Central memory CD8-positive, alpha-beta T cell (primary cell): ENCODE measurements at regions not wholly inside any gene's neighbourhood (a gene's known extent, or its start where the extent isn't known, plus 50 kb on each side); places are given as distances from the start of the nearest gene placed in this dataset.

Experiments
- ATAC-seq: fragments of 150-1000 bp; cut with Tn5 transposase; replicated peaks from 2 replicates; pipeline ENCODE4 v1.10.0; 2022; ENCODE audit warnings: mild to moderate bottlenecking, moderate FRiP score, moderate number of reproducible peaks; ENCODE audit not compliant: poor library complexity, severe bottlenecking; ENCODE audit errors: extremely low read depth
- DNase-seq, 2 donors: peaks; one replicate each; pipeline ENCODE4 v3.0.0; 2021; ENCODE audit warnings: low spot score in 2 of 2
- H3K27ac Mint-ChIP-seq: one replicate; pipeline ENCODE4 v1.8.0; 2022; ENCODE audit warnings: low read depth, mild to moderate bottlenecking, moderate library complexity, mixed read lengths
- H3K27me3 Mint-ChIP-seq: one replicate; pipeline ENCODE4 v1.8.0; 2022; ENCODE audit warnings: mixed read lengths
- H3K36me3 Mint-ChIP-seq: one replicate; pipeline ENCODE4 v1.8.0; 2022; ENCODE audit warnings: mild to moderate bottlenecking, moderate library complexity, mixed read lengths; ENCODE audit not compliant: insufficient read depth
- H3K4me1 Mint-ChIP-seq: one replicate; pipeline ENCODE4 v1.8.0; 2022; ENCODE audit warnings: mixed read lengths
- H3K4me3 Mint-ChIP-seq: one replicate; pipeline ENCODE4 v1.8.0; 2022; ENCODE audit warnings: mild to moderate bottlenecking, moderate library complexity, mixed read lengths
- H3K9me3 Mint-ChIP-seq: one replicate; pipeline ENCODE4 v1.8.0; 2022; ENCODE audit warnings: mixed read lengths

DNA sequence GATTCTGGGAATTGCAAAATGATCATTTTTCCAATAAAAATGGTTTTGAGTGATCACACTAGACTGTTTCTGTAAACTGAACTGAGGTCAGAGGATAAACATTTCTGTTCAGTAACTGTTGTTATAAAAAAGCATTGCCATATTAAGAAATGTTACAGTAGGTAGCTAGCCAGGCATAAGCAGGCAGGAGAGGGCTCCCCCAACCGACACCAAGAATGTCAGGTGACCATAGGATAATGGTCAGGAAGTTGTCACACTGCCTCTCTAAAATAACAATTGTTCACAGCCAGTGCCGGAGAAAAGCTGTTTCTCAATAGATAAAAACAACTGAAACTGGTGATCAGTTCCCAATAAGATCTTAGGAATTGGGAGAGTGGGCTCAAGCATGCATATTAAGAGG is 306.2 kb upstream of the SLIT2 start:
- no peaks in the 10 kb centered on the region for H3K4me1 Mint-ChIP-seq
- no peaks in the 10 kb centered on the region for H3K27me3 Mint-ChIP-seq
- DNase-seq (no peak), ATAC-seq (no peak)
- H3K36me3 Mint-ChIP-seq = no peaks in the 10 kb centered on the region
- no peak overlapping the region for H3K4me3 Mint-ChIP-seq
- H3K9me3 Mint-ChIP-seq = peaks cover 31% of the 10 kb centered on the region
- H3K27ac Mint-ChIP-seq = no peak overlapping the region

DNA sequence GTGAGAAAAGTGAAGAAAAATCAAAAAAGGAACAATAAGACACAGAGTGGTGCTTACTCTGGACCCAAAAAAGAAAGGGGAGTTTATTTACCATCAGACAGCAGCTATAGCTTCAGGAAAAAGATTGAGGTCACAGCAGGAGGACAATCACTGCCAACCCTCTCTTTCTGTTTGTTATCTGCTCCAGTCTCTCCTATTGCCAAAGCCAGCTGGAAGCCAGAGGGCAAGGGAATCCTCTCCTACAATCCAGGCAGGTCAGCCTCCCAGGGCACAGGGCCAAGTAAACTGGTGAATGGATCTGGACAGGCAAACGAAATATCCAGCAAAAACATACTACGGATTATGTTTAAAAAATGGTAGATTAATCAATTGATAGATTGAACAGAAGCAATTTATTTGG is 306.9 kb upstream of the SLIT2 start:
- Mint-ChIP-seq H3K9me3 (peaks cover 33% of the 10 kb centered on the region), H3K36me3 (no peaks in the 10 kb centered on the region), H3K27me3 (no peaks in the 10 kb centered on the region), H3K27ac (no peak overlapping the region), H3K4me3 (no peak overlapping the region), H3K4me1 (no peaks in the 10 kb centered on the region)
- no peak for DNase-seq
- ATAC-seq = no peak

DNA sequence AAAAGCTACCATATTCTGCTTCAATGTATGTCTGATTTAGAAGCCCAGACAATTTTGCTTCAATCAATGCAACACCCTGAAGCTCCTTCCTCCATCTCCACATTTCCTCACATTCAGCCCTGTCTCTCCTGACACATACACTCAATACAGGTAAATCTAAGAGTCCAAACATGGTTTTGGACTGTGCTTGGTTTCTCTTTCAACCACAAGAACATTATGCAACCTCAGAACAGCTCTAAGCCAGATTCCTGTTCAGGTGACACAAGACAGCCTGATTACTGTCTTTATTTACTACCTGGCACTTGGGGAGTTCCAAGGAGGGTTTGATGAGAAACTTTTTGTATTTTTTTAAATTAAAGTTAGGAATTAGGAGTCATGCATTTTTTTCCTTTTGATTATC is 307.5 kb upstream of the SLIT2 start:
- Mint-ChIP-seq H3K9me3 (peaks cover 33% of the 10 kb centered on the region), H3K27me3 (no peaks in the 10 kb centered on the region), H3K27ac (no peak overlapping the region), H3K36me3 (no peaks in the 10 kb centered on the region), H3K4me1 (no peaks in the 10 kb centered on the region), H3K4me3 (no peak overlapping the region)
- no peak for ATAC-seq
- DNase-seq = no peak

DNA sequence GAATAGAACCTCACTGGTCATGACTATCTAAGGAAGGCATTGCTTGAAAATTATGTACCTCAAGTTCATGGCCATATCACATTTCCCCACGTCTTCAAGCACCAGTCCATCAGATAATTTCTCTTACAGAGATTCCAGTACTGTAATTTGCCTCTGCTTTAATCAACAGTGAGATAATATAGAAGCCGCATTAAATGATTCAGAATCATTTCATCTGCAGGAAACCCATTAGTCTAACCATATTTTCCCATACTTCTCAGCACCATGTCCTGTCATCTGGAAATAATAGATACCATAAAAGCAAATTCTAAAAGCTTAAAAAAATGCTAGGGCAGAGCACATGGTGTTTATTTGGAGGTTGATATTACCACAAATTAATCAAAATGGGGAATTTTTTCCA is 310.3 kb upstream of the SLIT2 start:
- DNase-seq = no peak
- Mint-ChIP-seq H3K4me3 (no peak overlapping the region), H3K27me3 (no peaks in the 10 kb centered on the region), H3K4me1 (no peaks in the 10 kb centered on the region), H3K27ac (no peak overlapping the region), H3K36me3 (no peaks in the 10 kb centered on the region), H3K9me3 (peaks cover 16% of the 10 kb centered on the region)
- ATAC-seq = no peak

DNA sequence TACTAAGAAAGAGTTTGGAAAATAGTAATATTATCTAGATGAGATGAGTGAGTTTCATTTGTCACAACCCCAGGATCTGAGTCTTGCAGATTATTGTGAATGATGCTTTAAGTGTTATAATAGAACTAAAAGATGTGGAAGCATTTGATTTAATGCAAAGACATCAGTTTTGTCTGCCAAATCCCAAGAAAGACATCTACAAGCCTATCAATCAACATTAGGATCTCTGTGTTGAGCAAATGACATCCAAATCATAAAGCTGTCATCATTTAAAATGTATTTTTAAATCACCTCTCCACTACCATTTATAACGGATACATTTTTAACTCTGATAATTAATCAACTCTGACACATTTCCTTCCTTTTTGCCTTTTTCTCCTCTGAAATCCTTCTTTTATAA is 310.8 kb upstream of the SLIT2 start:
- Mint-ChIP-seq H3K27ac (no peak overlapping the region), H3K36me3 (no peaks in the 10 kb centered on the region), H3K9me3 (peaks cover 16% of the 10 kb centered on the region), H3K4me3 (no peak overlapping the region), H3K27me3 (no peaks in the 10 kb centered on the region), H3K4me1 (no peaks in the 10 kb centered on the region)
- ATAC-seq (no peak), DNase-seq (no peak)

DNA sequence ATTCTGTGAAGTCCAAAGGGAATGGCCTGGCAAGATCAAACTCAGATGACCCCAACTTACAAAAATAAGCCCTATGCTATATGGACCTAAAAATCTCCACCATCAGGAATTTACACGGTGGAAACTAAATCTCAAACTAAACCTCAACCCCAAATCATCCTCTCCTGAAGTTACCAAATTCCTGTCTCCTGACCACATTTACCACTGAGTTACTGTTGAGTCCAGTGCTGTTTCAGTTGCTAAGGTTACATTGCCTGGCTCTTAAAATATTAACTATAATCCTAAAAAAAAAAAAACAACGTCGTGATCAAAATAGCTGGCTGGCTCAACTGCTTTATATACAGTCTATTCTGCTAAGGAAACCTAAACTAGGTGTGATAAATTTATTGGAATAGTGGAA is 315.2 kb upstream of the SLIT2 start:
- Mint-ChIP-seq H3K27ac (no peak overlapping the region), H3K36me3 (no peaks in the 10 kb centered on the region), H3K4me3 (no peak overlapping the region), H3K9me3 (peaks cover 17% of the 10 kb centered on the region), H3K4me1 (no peaks in the 10 kb centered on the region), H3K27me3 (no peaks in the 10 kb centered on the region)
- DNase-seq = no peak
- no peak for ATAC-seq

DNA sequence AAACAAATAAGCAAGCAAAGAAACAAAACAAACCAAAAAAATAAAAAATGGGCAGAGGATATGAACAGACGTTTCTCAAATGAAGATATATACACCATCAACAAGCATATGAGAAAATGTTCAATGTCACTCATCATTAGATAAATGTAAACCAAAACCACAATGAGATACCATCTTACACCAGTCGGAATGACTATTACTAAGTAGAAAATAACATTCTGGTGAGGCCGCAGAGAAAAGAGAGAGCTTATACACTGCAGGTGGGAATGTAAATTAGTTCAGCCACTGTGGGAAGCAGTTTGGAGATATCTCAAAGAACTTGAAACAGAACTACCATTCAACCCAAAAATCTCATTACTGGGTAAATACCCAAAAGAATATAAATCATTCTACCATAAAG is 321.0 kb upstream of the SLIT2 start:
- Mint-ChIP-seq H3K9me3 (peaks cover 28% of the 10 kb centered on the region), H3K27ac (no peak overlapping the region), H3K4me1 (no peaks in the 10 kb centered on the region), H3K27me3 (no peaks in the 10 kb centered on the region), H3K36me3 (peaks cover 2% of the 10 kb centered on the region), H3K4me3 (no peak overlapping the region)
- ATAC-seq (no peak), DNase-seq (no peak)

DNA sequence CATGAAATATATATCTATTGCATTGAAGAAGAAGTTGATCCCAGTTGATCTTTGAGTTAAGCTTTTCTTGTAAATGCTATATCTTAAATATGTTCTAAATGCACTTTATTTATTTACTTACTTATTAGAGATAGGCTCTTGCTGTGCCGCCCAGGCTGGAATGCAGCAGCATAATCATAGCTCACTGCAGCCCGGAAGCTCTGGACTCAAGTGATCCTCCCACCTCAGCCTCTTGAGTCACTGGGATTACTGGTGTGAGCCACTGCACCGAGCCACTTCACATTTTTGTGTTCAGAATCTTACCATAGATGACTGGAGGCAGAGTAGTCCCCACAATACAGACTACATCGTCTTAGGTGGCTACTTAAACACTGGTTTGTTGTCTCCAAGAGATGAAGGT is 324.3 kb upstream of the SLIT2 start:
- no peaks in the 10 kb centered on the region for H3K4me1 Mint-ChIP-seq
- no peak for ATAC-seq
- no peak overlapping the region for H3K4me3 Mint-ChIP-seq
- DNase-seq = no peak
- H3K36me3 Mint-ChIP-seq = peaks cover 2% of the 10 kb centered on the region
- peaks cover 23% of the 10 kb centered on the region for H3K9me3 Mint-ChIP-seq
- no peak overlapping the region for H3K27ac Mint-ChIP-seq
- no peaks in the 10 kb centered on the region for H3K27me3 Mint-ChIP-seq

DNA sequence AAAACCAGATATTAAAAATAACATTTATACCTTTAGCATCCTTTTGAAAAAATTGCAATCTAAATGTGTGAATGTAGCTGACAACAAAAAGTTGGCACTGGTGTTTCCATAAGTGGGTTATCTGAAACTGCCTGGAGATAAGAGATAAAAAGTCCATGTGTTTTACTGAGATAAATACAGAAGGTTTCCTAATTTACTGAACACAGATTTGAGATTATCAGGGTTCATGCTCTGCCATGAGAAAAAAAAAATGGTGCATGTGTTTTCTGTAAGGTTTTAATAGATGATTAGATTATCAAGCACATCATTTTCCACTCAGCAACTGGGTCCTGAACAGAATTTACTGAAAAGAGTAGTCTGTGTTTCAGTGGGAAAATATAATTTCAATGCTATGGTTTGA is 326.2 kb upstream of the SLIT2 start:
- H3K27ac Mint-ChIP-seq = no peak overlapping the region
- no peak overlapping the region for H3K4me3 Mint-ChIP-seq
- DNase-seq = no peak
- no peak for ATAC-seq
- no peaks in the 10 kb centered on the region for H3K4me1 Mint-ChIP-seq
- peaks cover 13% of the 10 kb centered on the region for H3K9me3 Mint-ChIP-seq
- peaks cover 2% of the 10 kb centered on the region for H3K36me3 Mint-ChIP-seq
- no peaks in the 10 kb centered on the region for H3K27me3 Mint-ChIP-seq

DNA sequence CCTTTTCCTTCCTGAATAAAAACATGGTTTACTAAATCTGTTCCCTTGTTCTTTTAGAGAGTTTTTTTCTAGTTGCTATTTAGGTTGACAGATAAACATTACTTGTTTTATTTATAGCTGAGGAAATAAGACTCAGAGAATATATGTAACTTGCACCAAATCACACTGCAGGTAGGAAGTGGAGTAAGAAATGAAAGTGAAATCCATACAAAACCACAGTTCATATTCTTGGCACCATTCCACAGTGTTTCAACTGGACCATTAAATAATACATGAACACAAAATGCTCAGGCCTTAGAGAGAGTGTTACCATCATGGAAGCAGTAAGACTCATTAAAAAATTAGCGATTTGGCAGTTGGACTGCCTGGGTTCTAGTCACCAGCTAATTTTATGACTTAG is 326.9 kb upstream of the SLIT2 start:
- H3K9me3 Mint-ChIP-seq = peaks cover 11% of the 10 kb centered on the region
- H3K4me3 Mint-ChIP-seq = no peak overlapping the region

DNA sequence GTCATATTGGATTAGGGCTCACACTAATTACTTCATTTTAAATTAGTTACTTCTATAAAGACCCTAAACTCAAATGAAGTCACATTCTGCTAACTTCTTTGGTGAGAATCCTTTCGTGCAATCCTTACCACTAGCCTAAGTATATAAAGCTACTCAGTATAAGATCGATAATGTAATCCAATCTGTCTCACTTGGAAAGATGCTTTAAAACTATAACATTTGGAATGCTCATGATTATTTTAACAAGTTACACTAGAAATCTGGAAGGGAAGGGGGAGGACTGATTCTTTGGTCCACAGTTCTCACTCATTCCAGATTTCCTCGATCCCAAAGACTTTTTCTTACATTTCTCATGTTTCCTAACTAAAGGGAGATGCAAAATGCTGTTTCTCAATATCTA is 336.4 kb upstream of the SLIT2 start:
- Mint-ChIP-seq H3K27ac (no peak overlapping the region), H3K4me3 (no peak overlapping the region), H3K27me3 (no peaks in the 10 kb centered on the region), H3K36me3 (no peaks in the 10 kb centered on the region), H3K4me1 (no peaks in the 10 kb centered on the region), H3K9me3 (peaks cover 30% of the 10 kb centered on the region)
- ATAC-seq (no peak), DNase-seq (no peak)

More for the DNA sequence above, 326.9 kb upstream of the SLIT2 start:
- Mint-ChIP-seq H3K27ac (no peak overlapping the region), H3K36me3 (peaks cover 2% of the 10 kb centered on the region), H3K4me1 (no peaks in the 10 kb centered on the region), H3K27me3 (no peaks in the 10 kb centered on the region)
- DNase-seq = no peak
- no peak for ATAC-seq

DNA sequence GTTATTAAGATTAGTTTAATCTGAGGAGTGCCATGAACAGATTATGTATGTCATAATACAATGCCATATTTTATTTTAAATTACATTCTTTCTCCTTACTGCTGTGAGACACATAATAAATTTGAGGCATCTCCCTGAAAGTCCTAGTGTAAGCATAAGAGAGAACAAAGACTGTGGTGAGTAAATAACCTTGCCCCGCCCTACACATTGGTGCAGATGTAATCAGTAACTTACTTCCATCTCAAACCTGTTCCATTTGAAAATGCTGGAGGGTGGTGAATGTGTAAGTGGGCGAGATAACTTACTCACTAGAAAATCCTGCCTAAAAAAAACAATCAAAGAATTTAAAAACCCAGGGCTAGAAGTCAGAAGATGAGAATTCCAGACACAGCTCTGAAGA is 338.1 kb upstream of the SLIT2 start:
- ATAC-seq = no peak
- H3K4me1 Mint-ChIP-seq = no peaks in the 10 kb centered on the region
- H3K27me3 Mint-ChIP-seq = no peaks in the 10 kb centered on the region
- H3K9me3 Mint-ChIP-seq = peaks cover 27% of the 10 kb centered on the region
- no peak overlapping the region for H3K27ac Mint-ChIP-seq
- no peak for DNase-seq
- H3K4me3 Mint-ChIP-seq = no peak overlapping the region
- no peaks in the 10 kb centered on the region for H3K36me3 Mint-ChIP-seq

DNA sequence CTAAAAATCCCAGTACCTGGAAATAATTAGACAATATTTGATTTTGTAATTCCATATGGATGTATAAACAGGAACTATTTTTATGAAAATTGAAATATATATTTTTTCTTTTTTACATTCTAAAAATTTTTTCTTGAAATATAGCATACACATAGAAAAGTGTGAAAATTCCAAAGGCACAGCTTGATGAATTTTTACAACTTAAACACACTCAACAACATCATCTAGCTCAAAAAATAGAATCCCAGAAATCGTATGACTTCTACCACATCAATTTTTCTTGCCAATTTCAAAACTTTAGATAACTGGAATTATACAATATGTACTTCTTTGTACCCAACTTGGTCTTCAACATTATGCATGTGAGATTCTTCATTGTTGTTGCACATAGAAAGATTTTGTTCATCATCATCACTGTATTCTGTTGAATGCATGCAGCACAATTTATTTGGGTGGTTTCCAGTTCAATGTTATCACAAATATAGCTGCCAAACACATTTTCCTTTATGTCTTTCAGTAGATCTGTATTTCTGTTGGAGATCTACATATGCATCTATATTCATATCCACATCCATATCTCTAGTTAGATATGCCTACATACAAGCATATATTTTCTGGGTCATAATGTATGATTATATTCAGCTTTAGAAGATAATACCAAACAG is 340.7 kb upstream of the SLIT2 start:
- Mint-ChIP-seq H3K4me1 (no peaks in the 10 kb centered on the region), H3K9me3 (peaks cover 22% of the 10 kb centered on the region), H3K27me3 (no peaks in the 10 kb centered on the region), H3K36me3 (no peaks in the 10 kb centered on the region), H3K4me3 (no peak overlapping the region), H3K27ac (no peak overlapping the region)
- ATAC-seq (no peak), DNase-seq (no peak)

DNA sequence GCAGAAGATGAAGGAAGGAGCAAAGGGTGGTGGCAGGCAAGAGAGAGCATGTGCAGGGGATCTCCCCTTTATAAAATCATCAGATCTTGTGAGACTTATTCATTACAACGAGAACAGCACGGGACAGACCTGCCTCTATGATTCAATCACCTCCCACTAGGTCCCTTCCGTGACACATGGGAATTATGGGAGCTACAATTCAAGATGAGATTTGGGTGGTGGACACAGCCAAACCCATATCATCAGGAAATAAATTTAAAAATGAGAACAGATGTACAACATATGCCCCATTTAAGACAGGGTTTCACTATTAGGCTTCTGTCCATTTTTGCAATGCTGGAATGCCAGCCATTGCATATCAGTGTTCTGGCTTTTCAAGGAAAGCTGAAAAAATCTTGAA is 346.7 kb upstream of the SLIT2 start:
- H3K36me3 Mint-ChIP-seq = no peaks in the 10 kb centered on the region
- peaks cover 19% of the 10 kb centered on the region for H3K9me3 Mint-ChIP-seq
- H3K27me3 Mint-ChIP-seq = no peaks in the 10 kb centered on the region
- no peak for DNase-seq
- no peak for ATAC-seq
- no peaks in the 10 kb centered on the region for H3K4me1 Mint-ChIP-seq
- no peak overlapping the region for H3K4me3 Mint-ChIP-seq
- H3K27ac Mint-ChIP-seq = no peak overlapping the region
